Mammary epithelial cell (primary cell): ENCODE measurements at regions not wholly inside any gene's neighbourhood (a gene's known extent, or its start where the extent isn't known, plus 50 kb on each side); places are given as distances from the start of the nearest gene placed in this dataset.

Experiments
- EZH2 ChIP-seq: IDR thresholded peaks from 2 replicates; pipeline ENCODE4 v1.6.1; 2012; ENCODE audit warnings: low read length, inconsistent platforms, borderline replicate concordance
- TF ChIP-seq, protein P1 (sequence below), 2 donors: IDR thresholded peaks in 1 of 2; conservative IDR thresholded peaks in 1 of 2; 2 replicates each; pipeline ENCODE4 v1.5.1; 2011 to 2012; ENCODE audit warnings: inconsistent platforms in 2 of 2, low read length in 2 of 2, mild to moderate bottlenecking in 2 of 2, control low read depth in 1 of 2, low read depth in 1 of 2; ENCODE audit not compliant: insufficient read depth in 1 of 2; ENCODE audit errors: extremely low read depth in 1 of 2

DNA sequence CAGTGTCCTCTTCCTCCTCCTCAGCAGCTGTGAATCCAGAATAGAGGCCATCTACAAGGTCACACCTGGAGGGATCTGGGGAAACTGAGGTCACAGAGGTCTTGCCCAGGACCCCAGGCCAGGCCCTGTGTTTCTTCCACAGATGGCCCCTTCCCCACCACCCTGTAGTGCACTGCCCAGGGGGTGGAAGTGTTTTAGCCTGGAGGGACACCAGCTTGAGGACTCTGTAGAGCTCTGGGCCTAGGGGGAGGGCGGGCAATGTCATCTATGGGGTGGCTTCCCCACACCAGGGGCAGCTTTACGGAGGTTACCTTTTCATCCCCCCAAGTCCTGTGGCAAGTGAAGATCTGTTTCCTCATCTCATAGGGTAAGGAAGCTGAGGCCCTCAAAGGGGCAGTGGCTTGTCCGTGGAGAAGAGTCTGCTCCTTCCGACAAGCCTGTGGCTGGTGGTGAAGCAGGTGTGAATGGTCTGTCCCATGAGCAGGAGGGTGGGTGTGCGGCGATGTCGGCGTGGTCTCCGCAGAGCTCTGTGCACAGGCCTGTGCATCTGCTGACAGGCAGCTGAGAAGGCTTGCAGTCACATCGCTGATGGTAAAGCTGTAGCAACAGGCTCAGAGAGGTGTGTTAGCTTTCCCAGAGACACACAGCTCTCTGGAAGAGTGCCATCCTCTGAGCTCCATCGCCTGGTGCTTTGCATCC, 74.1 kb upstream of the WNT7B start:
- TF ChIP-seq, protein P1, sequence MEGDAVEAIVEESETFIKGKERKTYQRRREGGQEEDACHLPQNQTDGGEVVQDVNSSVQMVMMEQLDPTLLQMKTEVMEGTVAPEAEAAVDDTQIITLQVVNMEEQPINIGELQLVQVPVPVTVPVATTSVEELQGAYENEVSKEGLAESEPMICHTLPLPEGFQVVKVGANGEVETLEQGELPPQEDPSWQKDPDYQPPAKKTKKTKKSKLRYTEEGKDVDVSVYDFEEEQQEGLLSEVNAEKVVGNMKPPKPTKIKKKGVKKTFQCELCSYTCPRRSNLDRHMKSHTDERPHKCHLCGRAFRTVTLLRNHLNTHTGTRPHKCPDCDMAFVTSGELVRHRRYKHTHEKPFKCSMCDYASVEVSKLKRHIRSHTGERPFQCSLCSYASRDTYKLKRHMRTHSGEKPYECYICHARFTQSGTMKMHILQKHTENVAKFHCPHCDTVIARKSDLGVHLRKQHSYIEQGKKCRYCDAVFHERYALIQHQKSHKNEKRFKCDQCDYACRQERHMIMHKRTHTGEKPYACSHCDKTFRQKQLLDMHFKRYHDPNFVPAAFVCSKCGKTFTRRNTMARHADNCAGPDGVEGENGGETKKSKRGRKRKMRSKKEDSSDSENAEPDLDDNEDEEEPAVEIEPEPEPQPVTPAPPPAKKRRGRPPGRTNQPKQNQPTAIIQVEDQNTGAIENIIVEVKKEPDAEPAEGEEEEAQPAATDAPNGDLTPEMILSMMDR (conservative IDR thresholded peaks at IDR 0.05 in 1 of 2, IDR thresholded peaks at IDR 0.05 in 1 of 2; ENCODE audit: extremely low read depth in 1 of 2, insufficient read depth in 1 of 2, low read depth in 1 of 2, low read length in 2 of 2): no peak
- no peak for TF ChIP-seq EZH2
